Stimulated activated CD4-positive, alpha-beta T cell treated with anti-CD3 and anti-CD28 coated beads, Interleukin-4, amount 100 ng/mL, for 48 hours (primary cell): ENCODE measurements at regions not wholly inside any gene's neighbourhood (a gene's known extent, or its start where the extent isn't known, plus 50 kb on each side); places are given as distances from the start of the nearest gene placed in this dataset.
"Not testable (repeated sequence)": the region's sequence is repeated elsewhere in the genome, so short reads cannot be mapped to it uniquely, and the experiment has no call there.

Experiments
- DNase-seq, 2 donors: peaks; one replicate each; pipeline ENCODE4 v3.0.0-alpha.2; 2020; ENCODE audit warnings: low read depth in 2 of 2

DNA sequence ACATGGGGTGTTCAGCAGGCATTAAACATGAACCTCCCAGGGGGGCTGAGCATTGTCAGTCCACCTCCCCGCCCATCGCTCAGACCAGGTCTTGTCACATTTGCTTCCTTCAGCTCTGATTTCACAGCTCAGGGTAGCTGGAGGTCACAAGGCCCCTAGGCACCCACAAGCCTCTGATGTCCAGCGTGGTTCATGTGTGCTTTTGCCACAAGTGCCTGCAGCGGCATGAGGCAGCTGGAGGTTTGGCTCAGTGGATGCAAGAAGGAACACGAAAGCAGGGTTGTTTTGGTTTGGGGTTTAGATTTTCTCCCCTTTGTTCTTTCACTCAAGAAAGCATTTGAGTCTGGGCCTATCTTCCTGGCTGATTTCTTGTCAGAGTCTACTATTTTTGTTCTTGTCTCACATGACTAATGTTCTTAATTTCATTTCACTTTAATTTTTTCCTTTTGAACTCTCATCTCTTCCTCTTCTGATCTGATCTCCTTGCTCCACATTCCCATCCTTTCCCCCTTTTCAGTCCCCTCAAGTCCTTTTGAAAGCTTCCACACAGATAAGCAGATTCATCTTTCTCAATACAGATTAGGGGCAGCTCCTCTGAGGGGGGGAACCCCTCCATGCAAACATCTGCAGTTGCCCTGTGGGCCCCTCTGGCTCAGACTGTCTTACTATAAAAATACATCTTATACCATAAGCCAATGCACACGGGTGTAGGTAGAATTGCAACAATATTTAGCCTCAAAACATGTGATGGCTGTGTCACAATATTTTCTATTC lies 68.1 kb upstream of the CEP85L start:
- no peak for DNase-seq

- DNase-seq, result no peak
Measured at GRCh38 chr6:118718903-118719302, 67.5 kb upstream of the CEP85L start.

DNA sequence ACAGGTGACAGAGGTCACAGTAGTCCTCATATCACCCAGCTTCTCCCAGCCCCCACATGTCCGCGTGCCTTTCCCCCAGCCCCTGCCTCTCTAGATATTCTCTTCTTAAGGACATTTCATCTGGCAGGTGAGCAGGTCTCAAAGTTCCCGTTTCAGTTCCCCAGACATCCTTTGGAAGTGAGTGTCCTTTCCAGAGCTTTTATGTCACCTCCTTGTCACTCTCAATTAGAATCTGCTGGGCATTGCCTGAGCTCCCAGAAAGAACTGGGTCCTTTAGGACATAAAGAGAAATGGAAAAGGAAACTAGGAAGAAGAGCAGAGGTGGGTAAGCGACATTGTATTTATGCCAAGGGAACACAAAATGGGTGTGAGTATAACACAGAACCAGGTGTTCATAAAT lies 66.9 kb upstream of the CEP85L start:
- DNase-seq, result no peak

DNA sequence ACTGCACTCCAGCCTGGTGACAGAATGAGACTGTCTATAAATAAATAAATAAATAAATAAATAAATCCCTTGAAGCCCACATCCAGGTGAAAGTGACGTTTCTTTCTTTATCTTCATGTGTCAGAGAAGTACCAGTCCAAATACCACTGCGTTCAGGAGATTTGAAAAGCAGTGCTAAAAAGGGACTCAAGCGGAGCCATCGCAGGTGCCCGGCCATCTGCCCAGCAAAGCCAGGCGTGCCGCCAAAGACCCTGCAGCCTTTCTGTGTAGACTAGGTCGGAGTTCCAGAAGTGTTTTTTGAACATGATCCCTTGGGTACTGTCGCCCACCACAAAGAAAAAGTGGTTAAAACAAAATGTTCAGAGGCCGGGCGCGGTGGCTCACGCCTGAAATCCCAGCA lies 65.7 kb upstream of the CEP85L start:
- DNase-seq, result no peak

- DNase-seq, result not testable (repeated sequence)
Measured at GRCh38 chr6:118715907-118716306, 64.5 kb upstream of the CEP85L start.

- no peak for DNase-seq
Measured at GRCh38 chr6:118715376-118715775, 64.0 kb upstream of the CEP85L start.

DNA sequence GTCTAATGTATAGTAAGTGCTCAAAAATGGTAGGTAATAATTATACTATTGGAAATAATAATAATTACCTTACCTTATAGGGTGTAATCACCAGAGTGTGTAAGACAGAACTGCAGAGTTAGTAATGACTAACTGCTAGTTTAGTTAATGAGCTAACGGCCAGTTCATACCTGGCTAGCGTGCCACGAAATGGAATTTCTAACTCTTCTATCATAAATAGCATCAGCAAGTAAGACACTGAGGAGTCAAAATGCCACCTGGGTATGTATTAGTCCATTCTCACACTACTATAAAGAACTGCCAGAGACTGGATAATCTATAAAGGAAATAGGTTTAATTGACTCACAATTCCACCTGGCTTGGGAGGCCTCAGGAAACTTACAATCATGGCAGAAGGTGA lies 63.4 kb upstream of the CEP85L start:
- DNase-seq, result no peak

DNA sequence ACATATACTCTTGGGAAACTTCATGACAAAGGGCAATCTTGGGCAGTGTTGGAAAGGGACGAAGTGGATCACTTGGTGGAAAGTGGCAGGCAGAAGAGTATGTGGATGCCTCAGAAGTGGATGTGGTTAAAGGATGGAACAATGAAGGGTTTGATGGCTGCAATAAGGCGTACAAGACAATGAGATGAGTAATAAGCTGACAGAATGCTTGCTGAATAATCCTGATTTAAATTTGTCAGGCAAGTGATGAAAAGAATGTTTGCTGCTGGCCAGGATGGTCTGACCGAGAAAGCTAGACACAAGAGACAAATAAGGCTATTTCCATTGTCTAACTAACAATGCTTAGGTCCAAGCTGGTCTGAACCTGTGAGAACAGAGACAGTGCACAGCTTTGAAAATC lies 61.6 kb upstream of the CEP85L start:
- no peak for DNase-seq

DNA sequence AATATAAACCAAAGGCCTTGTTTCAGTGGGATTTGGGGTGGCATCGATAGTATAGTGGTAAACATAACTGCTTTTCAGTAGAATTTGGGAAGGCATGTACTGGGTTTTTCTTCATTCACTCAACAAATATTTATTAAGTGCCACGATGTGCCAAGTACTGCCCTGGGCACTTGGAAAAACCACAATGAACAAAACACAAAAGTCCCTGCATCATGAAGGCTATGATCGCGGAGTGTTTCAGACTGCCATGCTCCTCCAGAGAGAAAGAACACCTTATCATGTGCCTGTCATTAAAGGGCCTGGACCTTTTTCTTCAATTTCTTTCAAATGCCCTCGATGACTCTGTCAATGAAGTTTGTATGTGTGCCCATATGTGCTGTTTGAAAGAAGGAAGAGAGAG lies 59.2 kb upstream of the CEP85L start:
- no peak for DNase-seq

DNA sequence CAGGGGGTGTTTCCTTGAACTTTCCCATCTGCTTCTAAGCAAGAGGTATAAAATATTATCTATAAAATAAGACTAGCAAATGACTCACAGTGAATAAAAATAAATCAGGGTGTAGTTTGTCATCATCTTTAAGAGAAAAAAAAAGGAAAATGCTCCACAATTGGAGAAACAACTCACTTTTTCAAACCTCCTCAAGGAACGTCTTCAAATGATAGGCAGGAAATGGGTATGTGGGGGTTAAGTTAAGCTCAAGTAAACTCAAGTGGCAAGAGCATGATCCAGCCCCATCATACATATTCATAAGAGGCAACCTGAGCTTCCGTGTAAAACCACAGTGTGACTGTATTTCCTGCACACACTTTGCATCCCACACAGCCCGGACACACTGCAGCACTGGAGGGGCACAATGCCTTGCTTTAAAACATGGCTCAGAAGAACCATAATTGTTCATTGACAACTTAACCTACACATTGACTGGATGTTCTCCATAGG lies 58.5 kb upstream of the CEP85L start:
- peak; percentile 42 to 63 for DNase-seq

DNA sequence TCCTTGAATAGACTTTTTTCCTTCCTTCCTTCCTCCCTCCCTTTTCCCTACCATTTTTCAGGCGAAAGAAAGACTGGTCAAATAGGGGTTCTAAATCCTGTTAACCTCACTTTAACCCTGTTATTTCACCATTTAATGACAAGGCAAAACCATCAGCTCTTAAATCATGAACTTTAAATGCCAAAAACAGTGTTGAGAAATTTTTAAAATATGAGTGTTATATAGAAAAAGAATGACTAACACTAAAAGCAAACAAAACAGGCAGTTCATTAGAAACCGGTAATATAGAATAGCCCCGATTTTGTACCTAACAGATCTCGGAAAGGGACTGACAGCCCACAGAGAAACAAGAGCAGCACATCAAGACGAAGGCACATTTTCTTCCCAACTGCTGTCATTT lies 57.4 kb upstream of the CEP85L start:
- DNase-seq, result no peak

DNA sequence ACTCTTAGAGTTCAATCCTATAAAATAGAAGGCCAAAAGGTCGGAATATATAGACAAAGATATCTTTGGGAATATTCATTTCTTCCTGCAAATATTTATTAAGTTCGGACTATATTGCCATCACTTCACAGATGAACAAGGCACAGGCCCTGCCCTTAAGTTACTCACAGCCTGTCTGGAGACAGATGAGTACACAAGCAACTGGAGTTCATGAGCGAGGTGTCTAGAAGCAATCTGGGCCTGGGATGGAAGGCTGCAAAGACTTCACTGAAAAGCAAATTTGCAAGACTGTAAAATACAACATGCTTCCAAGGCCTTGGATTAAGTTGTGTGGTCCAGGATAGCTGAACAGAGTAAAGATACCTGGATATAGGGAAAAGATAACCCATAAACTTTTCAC lies 56.7 kb upstream of the CEP85L start:
- no peak for DNase-seq

GRCh38 chr6:118706702-118707101 lies 55.3 kb upstream of the CEP85L start:
- DNase-seq, result no peak

GRCh38 chr6:118705544-118706491 lies 54.4 kb upstream of the CEP85L start:
- peak in 1 of 2 donors; percentile 23 for DNase-seq

GRCh38 chr6:118704915-118705314 lies 53.5 kb upstream of the CEP85L start:
- no peak for DNase-seq

GRCh38 chr6:118701260-118701659 lies 49.9 kb upstream of the CEP85L start:
- not testable (repeated sequence) for DNase-seq
